Neural progenitor cell (in vitro differentiated cells): ENCODE measurements at regions not wholly inside any gene's neighbourhood (a gene's known extent, or its start where the extent isn't known, plus 50 kb on each side); places are given as distances from the start of the nearest gene placed in this dataset.

Experiments used
- DNase-seq: peaks from one replicate; pipeline ENCODE4 v3.0.0-alpha.2; 2016; ENCODE audit warnings: low spot score
- H2AFZ ChIP-seq: fragments of 200-600 bp; sonication (generic); replicated peaks from 2 replicates; pipeline ENCODE4 v1.6.1; 2016; ENCODE audit warnings: antibody characterized with exemption
- H3F3A ChIP-seq: fragments of 200-600 bp; sonication (generic); 2 replicates; pipeline ENCODE4 v1.6.1; 2016; ENCODE audit warnings: antibody characterized with exemption, low read depth
- H3K27ac ChIP-seq: fragments of 200-600 bp; sonication (generic); 2 replicates; pipeline ENCODE4 v1.5.1; 2016; ENCODE audit warnings: mild to moderate bottlenecking
- H3K27me3 ChIP-seq: fragments of 200-600 bp; sonication (generic); 2 replicates; pipeline ENCODE4 v1.6.1; 2016; ENCODE audit warnings: mild to moderate bottlenecking, moderate library complexity
- H3K36me3 ChIP-seq: fragments of 200-600 bp; sonication (generic); 2 replicates; pipeline ENCODE4 v1.5.1; 2016
- H3K4me1 ChIP-seq: fragments of 200-600 bp; sonication (generic); 2 replicates; pipeline ENCODE4 v1.6.1; 2016; ENCODE audit warnings: mixed run types
- H3K4me2 ChIP-seq: fragments of 200-600 bp; sonication (generic); 2 replicates; pipeline ENCODE4 v1.6.1; 2016
- H3K4me3 ChIP-seq: fragments of 200-600 bp; sonication (generic); 2 replicates; pipeline ENCODE4 v1.5.1; 2016
- H3K79me2 ChIP-seq: fragments of 200-600 bp; sonication (generic); 2 replicates; pipeline ENCODE4 v1.6.1; 2016; ENCODE audit warnings: low read depth
- H3K9ac ChIP-seq: fragments of 200-600 bp; sonication (generic); 2 replicates; pipeline ENCODE4 v1.6.1; 2016
- H3K9me3 ChIP-seq: fragments of 200-600 bp; sonication (generic); 2 replicates; pipeline ENCODE4 v1.5.1; 2016; ENCODE audit warnings: low read depth
- H4K20me1 ChIP-seq: fragments of 200-600 bp; sonication (generic); 2 replicates; pipeline ENCODE4 v1.6.1; 2016; ENCODE audit warnings: low read depth
- H3K27ac Mint-ChIP-seq: 3 replicates; pipeline ENCODE4 v1.8.0; 2021; ENCODE audit warnings: mixed read lengths
- H3K27me3 Mint-ChIP-seq: 2 replicates; pipeline ENCODE4 v1.8.0; 2022; ENCODE audit warnings: low read depth, mild to moderate bottlenecking, inconsistent platforms, moderate library complexity, mixed read lengths; ENCODE audit not compliant: insufficient read depth
- H3K36me3 Mint-ChIP-seq: 3 replicates; pipeline ENCODE4 v1.8.0; 2021; ENCODE audit warnings: mixed read lengths
- H3K4me1 Mint-ChIP-seq: 3 replicates; pipeline ENCODE4 v1.8.0; 2021; ENCODE audit warnings: mixed read lengths
- H3K4me3 Mint-ChIP-seq: 3 replicates; pipeline ENCODE4 v1.8.0; 2021; ENCODE audit warnings: mild to moderate bottlenecking, moderate library complexity, mixed read lengths
- H3K9me3 Mint-ChIP-seq: 3 replicates; pipeline ENCODE4 v1.8.0; 2020; ENCODE audit warnings: mixed read lengths
- EZH2 ChIP-seq: fragments of 200-600 bp; sonication (generic); IDR thresholded peaks from 2 replicates; pipeline ENCODE4 v1.6.1; 2017; ENCODE audit warnings: antibody characterized with exemption, mild to moderate bottlenecking, moderate library complexity
- EZH2phosphoT487 ChIP-seq: fragments of 200-600 bp; sonication (generic); IDR thresholded peaks from 2 replicates; pipeline ENCODE4 v1.6.1; 2017; ENCODE audit warnings: antibody characterized with exemption
- TF ChIP-seq, protein P1 (sequence below): fragments of 200-600 bp; sonication (generic); IDR thresholded peaks from 2 replicates; pipeline ENCODE4 v1.5.1; 2017; ENCODE audit warnings: antibody characterized with exemption, mild to moderate bottlenecking

DNA sequence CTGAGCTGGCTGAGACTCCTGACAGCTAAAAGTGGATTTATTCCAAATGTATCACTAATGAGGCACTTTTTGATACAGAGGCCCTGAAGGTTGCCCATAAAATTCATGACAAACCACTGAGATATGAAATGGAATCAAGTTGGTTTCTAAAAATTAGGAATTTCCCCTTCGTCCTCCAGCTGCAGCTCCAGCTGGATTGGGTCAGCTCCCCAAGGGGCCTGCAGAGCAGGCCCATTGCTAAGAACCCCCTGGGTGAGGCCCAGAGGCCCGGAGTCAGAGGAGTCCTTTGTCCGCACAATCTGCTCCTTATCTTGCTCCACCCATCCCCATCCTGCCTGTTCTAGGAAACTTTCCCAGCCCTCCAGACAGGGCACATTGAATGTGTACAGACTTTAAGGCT, 163.5 kb upstream of the TOP1 start:
- no peaks in the 10 kb centered on the region for H3K27me3 ChIP-seq
- H3K9me3 Mint-ChIP-seq: no peaks in the 10 kb centered on the region
- peaks cover 6% of the 10 kb centered on the region for H3K4me1 Mint-ChIP-seq
- no peaks in the 10 kb centered on the region for H4K20me1 ChIP-seq
- no peak overlapping the region for H3K9ac ChIP-seq
- H2AFZ ChIP-seq: no peak overlapping the region
- H3K9me3 ChIP-seq: no peaks in the 10 kb centered on the region
- no peak overlapping the region for H3K27ac Mint-ChIP-seq
- H3K27ac ChIP-seq: no peak overlapping the region
- H3K27me3 Mint-ChIP-seq: peaks cover 9% of the 10 kb centered on the region
- TF ChIP-seq, protein P1, sequence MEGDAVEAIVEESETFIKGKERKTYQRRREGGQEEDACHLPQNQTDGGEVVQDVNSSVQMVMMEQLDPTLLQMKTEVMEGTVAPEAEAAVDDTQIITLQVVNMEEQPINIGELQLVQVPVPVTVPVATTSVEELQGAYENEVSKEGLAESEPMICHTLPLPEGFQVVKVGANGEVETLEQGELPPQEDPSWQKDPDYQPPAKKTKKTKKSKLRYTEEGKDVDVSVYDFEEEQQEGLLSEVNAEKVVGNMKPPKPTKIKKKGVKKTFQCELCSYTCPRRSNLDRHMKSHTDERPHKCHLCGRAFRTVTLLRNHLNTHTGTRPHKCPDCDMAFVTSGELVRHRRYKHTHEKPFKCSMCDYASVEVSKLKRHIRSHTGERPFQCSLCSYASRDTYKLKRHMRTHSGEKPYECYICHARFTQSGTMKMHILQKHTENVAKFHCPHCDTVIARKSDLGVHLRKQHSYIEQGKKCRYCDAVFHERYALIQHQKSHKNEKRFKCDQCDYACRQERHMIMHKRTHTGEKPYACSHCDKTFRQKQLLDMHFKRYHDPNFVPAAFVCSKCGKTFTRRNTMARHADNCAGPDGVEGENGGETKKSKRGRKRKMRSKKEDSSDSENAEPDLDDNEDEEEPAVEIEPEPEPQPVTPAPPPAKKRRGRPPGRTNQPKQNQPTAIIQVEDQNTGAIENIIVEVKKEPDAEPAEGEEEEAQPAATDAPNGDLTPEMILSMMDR: no peak
- TF ChIP-seq EZH2phosphoT487 (no peak), EZH2 (no peak)
- H3K4me2 ChIP-seq: no peak overlapping the region
- no peaks in the 10 kb centered on the region for H3F3A ChIP-seq
- DNase-seq: no peak
- H3K79me2 ChIP-seq: no peaks in the 10 kb centered on the region
- no peaks in the 10 kb centered on the region for H3K4me1 ChIP-seq
- H3K36me3 Mint-ChIP-seq: no peaks in the 10 kb centered on the region
- H3K36me3 ChIP-seq: no peaks in the 10 kb centered on the region
- no peak overlapping the region for H3K4me3 ChIP-seq
- H3K4me3 Mint-ChIP-seq: no peak overlapping the region

DNA sequence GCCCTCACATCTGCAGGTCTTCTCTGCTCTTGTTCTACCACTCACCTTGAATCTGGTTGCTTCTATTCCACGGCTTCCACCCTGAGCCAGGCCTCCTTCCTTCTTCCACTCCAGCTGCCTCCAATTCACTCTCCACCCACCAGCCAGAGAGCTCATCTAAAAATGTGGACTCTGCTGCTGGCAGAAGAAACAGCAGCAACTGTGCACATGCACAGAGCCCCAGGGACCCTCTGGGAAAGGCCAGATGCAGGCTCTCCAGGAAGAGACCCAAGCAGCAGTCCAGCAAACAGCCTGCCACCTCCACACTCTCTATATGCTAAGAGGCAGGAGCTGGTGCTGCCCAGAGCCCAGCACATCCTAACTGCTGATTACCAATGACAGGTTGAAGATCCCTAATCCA, 162.6 kb upstream of the TOP1 start:
- Histone ChIP-seq H3K4me2 (no peak overlapping the region), H3K79me2 (no peaks in the 10 kb centered on the region), H3K4me1 (no peaks in the 10 kb centered on the region), H2AFZ (no peak overlapping the region), H3F3A (no peaks in the 10 kb centered on the region), H3K9ac (no peak overlapping the region), H3K27me3 (no peaks in the 10 kb centered on the region), H3K27ac (no peak overlapping the region), H4K20me1 (no peaks in the 10 kb centered on the region), H3K9me3 (no peaks in the 10 kb centered on the region), H3K4me3 (no peak overlapping the region), H3K36me3 (no peaks in the 10 kb centered on the region)
- Mint-ChIP-seq H3K27ac (no peak overlapping the region), H3K9me3 (no peaks in the 10 kb centered on the region), H3K4me1 (peaks cover 5% of the 10 kb centered on the region), H3K36me3 (no peaks in the 10 kb centered on the region), H3K27me3 (peaks cover 11% of the 10 kb centered on the region), H3K4me3 (no peak overlapping the region)
- no peak for DNase-seq
- TF ChIP-seq EZH2 (no peak), EZH2phosphoT487 (no peak)
- TF ChIP-seq, protein P1: no peak

DNA sequence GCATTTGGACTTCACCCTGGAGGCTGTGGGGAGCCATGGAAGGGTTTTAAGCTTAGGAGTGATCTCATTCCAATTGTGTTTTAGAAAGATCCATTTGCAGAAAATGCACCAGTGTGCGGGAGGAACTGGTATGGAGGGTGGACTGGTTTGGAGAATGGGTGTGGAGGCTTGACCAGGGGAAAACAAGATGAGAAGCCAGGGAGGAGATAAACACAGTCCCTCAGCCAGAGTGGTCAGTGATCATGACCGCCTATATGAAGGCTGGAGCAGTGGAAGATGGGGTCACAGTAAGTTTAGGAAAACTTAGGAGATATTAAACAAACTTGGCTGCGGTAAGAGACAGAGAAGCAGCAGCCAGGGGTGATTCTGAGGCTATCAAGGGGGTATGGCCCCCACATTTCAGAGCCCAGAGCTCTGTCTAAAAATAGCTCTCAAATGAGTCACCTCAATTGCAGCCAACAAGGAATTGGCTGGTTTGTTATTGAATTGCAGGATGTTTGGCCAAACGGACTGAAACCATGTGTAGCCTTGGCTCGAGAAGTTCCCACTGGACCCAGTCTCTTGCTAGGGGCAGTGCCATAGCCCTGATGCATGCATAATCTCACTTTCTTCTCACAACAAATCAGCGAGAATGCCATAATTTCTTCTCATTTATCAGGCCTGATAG, 159.9 kb upstream of the TOP1 start:
- H3K4me1 ChIP-seq: no peaks in the 10 kb centered on the region
- Mint-ChIP-seq H3K36me3 (no peaks in the 10 kb centered on the region), H3K4me3 (no peak overlapping the region), H3K4me1 (peaks cover 2% of the 10 kb centered on the region), H3K9me3 (no peaks in the 10 kb centered on the region), H3K27me3 (peaks cover 5% of the 10 kb centered on the region), H3K27ac (no peak overlapping the region)
- no peak overlapping the region for H3K9ac ChIP-seq
- H3K79me2 ChIP-seq: no peaks in the 10 kb centered on the region
- H3K27ac ChIP-seq: no peak overlapping the region
- H3F3A ChIP-seq: no peaks in the 10 kb centered on the region
- H3K9me3 ChIP-seq: no peaks in the 10 kb centered on the region
- no peak overlapping the region for H2AFZ ChIP-seq
- no peaks in the 10 kb centered on the region for H4K20me1 ChIP-seq
- no peak overlapping the region for H3K4me3 ChIP-seq
- TF ChIP-seq, protein P1: no peak
- TF ChIP-seq EZH2phosphoT487: no peak
- TF ChIP-seq EZH2: no peak
- no peak for DNase-seq
- no peaks in the 10 kb centered on the region for H3K36me3 ChIP-seq
- no peaks in the 10 kb centered on the region for H3K27me3 ChIP-seq
- H3K4me2 ChIP-seq: no peak overlapping the region
